Esophagus mucosa (tissue), 1 donor: ENCODE measurements at regions not wholly inside any gene's neighbourhood (a gene's known extent, or its start where the extent isn't known, plus 50 kb on each side); places are given as distances from the start of the nearest gene placed in this dataset.

Experiments used
- ATAC-seq: fragments of 200-7000 bp; cut with Tn5 transposase; one replicate; pipeline ENCODE4 v1.9.1; 2020
- donor health status: DM: yes; HTN: yes; CAD: no.

DNA sequence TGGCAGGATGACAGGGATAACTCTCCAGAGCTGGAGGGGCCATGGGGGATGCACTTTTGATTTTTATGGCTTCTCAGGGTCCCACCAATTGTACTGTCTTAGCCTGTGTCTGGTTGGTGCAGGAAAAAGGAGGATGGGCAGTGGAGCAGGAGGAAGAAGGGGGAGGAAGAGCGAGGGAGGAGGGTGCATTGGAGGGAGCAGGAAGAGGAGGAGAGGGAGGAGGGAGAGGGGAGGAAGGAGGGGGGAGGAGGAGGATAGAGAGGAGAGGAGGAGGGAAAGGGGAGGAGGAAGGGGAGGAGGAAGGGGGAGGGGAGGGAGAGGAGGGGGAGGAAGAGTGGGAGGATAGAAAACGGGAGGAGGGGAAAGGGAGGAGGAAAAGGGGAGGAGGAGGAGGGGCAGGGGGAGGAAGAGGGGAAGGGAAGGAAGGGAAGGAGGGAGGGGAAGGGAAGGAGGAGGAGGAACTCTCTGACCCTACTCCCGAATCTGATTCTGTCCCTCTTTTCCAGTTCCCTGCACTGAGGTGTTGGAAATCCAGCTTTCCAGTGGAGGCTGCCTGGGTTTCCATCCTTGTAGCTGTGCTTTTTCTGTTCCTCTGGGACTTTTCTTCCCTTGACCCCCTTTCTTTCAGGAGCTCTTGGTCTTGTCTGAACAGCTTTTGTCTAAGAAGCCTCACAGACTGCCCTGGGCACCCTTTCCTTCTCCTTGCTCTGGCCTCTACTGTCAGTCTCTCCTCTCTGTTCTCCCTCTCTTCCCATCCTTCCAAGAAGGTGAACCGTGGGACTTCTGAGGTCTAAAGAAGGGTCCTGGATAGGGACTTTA lies 149.4 kb downstream of the DHX35 start:
- ATAC-seq, result no peak

DNA sequence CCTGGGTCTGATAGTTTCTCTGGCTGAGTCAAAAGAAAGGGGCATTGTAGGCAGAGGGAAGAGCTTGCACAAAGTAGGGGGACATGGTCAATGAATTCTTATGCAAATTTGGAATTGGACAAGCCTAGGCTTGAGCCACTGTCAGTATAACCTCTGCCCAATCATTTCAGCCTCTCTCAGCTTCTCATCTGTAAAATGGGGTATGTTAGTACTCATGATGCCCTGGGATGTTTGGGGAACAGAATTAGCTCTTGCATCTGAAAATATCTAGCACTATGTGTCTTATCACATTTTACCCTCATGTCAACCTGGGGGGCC lies 148.6 kb downstream of the DHX35 start:
- no peak for ATAC-seq

DNA sequence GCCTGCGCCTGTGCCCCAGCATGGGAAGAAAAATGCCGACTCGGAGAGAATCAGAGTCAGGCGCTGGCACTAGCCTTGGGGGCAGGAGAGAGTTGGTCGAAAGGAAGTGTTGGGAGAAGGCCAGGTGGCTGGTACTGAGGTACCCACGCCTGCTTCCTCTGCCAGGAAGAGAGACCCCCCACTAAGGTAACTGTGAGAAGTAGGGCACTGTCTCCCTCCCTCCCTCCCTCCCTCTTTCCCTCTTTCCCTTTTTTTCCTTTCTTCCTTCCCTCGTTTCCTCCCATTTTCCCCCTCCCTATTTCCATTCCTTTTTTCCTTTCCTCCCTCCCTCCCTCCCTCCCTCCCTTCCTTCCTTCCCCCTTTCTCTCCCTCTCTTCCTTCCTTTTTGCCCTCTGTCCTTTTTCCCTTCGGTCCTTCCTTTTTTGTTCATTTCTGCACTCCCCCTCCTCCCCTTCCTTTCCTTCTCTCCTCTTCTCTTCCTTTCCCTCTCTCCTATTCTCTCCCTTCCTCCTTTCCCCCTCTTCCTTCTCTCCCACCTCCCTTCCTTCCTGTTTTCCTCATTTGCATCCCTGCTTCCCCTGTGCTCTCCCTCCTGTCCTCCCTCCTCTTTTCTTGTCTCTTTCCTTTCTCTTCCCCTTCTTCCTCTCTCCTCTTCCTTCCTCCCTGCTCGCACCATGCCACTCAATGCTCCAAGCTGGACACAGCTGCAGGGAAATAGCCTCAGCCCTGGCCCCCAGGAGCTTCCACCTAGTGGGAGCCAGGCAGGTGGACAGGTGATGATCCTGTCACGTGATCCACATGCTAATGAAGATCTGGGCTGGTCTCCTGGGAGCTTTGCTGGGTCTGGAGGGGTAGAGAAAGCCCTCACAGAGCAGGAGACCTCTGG lies 148.0 kb downstream of the DHX35 start:
- ATAC-seq, result no peak

DNA sequence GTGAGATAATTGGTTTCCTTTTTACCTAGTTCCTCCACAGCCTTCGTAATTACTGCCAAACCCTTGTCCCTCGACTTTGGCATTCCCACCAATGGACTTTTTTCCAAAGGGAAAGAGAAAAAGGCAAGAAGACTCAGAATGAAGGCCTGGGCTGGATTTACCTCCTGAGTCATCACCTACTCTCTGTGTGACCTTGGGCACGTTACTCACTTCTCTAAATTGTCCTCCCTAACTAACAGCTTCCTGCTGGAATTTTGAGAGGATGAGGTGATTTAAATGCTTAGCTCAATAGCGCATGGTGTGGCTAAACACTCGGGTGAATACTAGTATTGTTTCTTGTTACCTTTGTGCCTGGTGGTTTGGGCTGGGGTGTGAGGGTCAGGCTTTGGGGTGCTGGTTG lies 146.6 kb downstream of the DHX35 start:
- ATAC-seq, result peak; percentile 36

DNA sequence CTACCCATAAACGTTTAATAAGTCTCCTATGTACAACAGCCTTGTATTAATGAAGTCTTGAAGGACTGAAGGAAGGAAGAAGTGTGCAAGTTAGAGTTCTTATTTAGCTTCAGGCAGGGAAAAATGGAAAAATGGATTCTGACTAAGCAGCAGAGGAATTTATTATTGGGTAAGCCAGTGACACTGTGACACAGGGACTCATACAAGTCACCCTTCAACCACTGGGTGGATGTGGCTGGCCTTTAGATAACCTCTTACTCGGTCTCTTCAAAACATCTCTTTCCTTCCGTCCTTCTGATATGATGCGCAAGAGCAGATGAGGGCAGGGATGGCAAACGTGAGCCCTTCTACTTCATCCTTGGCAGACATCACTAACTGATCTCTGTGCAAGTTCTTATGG lies 145.6 kb downstream of the DHX35 start:
- ATAC-seq, result no peak

DNA sequence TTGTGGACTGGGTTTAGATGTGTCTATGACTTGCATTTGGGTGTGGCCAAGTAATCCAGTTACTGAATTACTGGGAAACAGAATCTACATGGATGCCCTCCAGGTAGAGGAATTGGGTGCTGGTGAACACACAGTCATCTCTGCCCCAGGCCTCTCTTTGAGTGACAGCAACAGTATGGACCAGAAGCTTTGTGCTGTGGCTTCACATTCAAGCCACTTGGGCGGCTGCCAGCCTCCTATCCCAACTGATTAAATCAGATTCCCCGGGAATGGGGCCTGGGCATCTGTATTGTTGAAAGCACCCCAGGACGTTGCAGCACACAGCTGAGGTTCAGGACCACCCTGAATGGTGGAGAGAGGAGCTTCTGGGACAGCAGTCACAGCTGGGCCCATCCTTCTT lies 144.6 kb downstream of the DHX35 start:
- ATAC-seq, result no peak

DNA sequence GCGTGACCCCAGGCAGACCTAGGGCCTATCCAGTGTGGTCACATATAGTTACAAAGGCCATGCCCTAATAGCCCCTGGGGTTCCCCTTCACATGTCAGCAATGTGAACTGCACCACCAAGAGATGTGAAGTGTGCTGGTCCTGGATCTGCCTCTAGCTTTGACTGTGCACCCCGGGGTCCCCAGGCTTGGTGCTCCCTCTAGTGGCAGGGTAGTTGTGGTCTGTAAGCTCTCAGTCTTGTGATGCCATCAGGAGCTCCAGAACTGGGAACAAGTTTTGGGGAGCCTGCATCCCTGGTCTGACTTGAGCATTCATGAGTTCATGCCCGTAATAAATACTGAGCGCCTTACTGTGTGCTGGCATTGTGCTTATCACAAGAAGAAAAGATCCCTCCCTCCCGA lies 143.4 kb downstream of the DHX35 start:
- no peak for ATAC-seq

DNA sequence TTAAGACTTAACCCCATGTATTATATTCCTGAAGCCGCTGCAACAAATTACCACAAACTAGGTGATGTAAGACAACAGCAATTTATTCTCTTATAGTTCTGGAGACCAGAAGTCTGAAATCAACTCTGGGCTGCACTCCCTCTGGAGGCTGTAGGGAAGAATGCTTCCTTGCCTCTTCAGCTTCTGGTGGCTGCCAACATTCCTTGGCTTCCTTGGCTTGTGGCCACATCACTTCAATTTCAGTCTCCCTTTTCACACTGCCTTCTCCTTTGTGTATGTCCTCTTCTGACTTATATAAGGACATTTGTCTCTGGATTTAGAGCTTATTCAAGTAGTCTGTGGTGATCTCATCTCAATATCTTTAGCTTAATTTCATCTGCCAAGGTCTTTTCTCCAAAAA lies 141.6 kb downstream of the DHX35 start:
- no peak for ATAC-seq

DNA sequence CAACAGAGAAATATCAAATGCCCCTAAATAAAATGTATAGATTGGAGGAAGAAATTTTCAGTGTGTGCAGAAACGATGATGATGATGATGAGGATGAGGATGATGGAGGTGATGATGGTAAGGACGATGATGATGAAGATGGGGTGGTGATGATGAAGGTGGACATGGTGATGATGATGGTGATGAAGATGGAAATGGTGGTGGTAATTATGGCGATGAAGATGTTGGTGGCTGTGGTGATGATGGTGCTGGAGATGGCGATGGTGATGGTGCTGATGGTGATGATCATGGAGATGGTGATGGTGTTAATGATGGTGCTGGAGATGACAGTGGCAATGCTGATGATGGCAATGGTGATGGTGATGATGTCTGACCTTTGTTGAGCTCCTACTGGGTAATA lies 141.2 kb downstream of the DHX35 start:
- ATAC-seq, result no peak

DNA sequence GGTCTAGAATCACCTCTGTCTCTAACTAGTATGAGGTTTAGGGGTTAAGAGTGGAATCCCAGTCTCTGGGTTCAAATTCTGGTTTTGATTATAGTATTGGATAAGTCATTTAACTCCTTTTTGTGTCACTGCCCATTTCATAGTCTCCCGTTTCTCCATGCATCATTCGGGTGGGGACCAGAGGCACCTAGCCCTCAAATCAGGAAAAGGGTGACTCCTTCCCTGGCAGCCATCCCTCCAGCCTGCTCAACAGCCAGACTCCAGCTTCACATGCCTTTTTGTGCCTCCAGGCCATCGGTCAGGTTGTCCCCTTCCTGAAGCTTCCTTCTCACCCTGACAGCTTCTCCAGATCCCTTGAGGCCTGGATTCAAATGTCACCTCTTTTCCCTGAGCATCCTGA lies 139.8 kb downstream of the DHX35 start:
- no peak for ATAC-seq

DNA sequence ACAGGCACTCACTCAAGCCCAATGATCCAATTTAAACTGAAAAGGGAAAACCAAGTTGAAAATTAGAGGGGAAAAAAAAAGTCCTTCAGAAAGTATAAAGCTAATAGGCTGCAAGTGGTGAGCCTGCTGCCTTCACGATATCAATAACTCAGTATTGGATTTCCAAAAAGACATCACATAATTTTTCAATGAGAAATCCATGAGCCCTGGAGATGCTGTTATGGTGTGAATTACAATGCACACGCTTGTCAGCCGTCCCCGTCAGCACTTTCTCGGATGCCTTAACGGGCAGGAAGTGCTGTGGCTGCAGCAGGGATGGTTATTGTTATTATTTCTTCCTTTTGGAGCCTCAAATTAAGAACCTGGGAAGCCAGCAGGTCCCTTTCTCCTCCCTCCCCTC lies 138.5 kb downstream of the DHX35 start:
- ATAC-seq, result no peak

DNA sequence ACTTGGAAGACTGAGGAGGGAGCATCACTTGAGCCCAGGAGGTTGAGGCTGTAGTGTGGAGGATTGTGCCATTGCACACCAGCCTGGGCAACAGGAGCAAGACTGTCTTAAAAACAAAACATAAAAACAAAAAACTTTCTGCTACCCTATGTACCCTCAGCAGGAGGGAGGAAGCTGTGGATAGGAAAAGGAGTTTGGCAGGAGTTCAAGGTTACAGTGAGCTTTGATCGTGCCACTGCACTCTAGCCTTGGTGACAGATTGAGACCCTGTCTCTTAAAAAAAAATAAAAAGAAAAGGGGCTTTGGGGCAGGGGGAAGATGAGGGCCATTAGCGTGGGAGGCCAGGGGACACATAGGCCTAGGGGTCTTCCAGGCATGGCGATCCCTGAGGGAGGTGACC lies 135.7 kb downstream of the DHX35 start:
- no peak for ATAC-seq

DNA sequence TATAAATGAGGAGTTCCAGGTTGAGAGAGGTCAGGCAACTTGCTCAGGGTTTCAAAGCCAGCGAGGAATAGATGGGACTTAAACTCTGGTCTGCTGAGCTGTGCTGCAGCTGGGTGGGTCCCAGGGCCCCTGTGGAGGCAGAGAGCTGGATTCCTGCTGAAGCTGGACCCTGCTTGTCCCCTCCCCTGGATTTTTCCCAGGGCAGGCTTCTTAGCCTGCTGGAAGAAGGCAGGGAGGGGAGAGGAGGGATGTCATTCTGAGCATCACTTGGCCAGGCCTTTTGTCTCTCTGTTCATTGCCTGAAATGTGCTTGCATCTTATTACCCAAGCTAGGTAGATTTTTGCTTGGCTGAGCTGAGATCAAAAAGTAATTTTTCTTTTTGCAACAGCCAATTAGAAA lies 133.7 kb downstream of the DHX35 start:
- no peak for ATAC-seq

DNA sequence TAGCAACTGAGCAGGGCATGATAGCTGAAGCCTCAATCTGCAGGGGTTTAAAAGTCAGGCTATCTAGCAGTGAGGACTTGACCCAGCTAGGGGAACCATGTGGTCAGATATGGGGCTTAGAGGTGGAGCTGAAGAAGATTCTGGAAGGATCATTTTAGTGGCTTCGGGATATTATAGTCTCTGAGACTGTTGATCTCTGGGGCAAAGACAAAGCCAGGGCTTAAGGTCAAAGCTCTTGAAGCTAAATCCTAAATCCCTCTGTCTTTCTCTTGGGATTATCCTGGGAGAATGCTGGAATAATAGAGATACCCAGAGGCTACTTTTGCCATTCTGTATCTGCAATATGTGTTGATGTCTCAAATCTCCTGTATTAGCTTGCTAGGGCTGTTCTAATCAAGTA lies 132.2 kb downstream of the DHX35 start:
- ATAC-seq, result no peak

DNA sequence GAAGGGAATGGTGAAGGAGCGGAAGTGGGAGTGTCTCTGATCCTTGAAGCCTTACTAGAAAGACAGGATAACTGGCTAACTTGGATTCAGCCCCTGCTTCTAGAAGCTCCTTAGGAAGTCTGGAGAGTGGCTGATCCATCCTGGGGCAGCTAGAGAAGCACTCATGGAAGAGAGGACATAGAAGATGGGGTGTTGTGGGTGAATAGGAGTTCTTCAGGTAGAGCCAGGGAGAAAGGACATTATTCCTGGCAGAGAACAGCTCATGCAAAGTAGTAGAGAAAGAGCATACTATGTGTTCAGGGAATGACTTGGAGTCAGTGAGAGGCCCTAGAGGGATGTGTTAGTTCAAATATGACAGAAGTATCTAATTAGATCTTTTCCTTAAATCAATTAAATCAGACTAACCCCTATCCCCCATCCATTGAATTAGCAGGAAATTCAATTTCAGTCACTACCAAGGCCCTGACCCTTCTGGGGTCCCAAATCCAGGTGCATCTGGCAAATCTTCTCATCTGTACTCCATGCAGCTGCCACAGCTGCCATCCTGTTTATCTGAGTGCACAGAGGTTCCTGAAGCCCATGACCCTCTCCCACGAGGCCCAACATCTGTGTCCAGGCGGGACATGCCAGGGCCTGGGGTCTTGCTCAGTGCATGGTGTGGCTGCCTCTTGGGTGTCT lies 130.7 kb downstream of the DHX35 start:
- ATAC-seq, result no peak

DNA sequence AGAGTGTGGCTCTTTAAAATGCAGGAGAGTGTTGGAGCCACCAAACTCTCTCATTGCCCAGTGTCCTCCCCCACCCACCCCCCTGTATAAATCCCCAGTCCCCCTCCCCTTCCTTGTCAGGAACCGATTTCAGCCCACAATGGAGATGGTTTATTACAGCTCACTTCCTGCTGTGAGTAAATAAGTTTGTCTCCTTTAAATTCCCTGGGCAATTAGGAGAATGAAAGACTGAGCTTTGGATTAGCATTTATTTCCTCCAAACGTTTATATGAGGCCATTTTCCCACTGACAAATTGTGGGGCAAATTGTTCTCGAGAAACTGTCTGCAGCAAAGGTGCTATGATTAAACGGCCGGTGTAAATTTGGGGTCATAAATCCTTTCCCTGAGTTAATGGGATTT lies 128.8 kb downstream of the DHX35 start:
- no peak for ATAC-seq

DNA sequence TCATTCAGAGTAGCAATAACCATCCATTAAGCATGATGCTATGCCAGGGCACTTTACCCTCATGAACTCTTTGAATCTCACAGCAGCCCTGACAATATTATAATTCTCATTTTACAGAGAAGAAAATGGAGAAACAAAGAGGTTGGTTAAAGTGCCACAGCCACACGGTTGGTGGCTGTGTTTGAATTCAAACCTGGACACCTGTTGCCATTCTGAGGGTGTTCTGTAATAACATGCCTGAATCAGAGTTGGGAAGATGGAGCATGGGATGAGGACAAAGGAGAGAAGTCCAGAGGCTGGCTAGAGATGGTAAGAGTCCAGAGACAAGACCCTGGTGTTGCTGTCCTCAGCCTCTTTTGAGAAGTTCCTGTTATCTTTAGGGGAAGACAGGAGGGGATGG lies 127.7 kb downstream of the DHX35 start:
- no peak for ATAC-seq
